Gastroesophageal sphincter (tissue), 4 donors: ENCODE measurements at regions not wholly inside any gene's neighbourhood (a gene's known extent, or its start where the extent isn't known, plus 50 kb on each side); places are given as distances from the start of the nearest gene placed in this dataset.

ENCODE experiments used
- ATAC-seq: fragments of 150-250 bp; one replicate; pipeline ENCODE4 v1.9.1; 2016; ENCODE audit warnings: mild to moderate bottlenecking, moderate library complexity
- H3K27ac ChIP-seq, 4 donors: fragments of 200-600 bp; sonication (generic) in 3 of 4; 1 replicate in 3 of 4; 2 replicates in 1 of 4; pipeline ENCODE4 v1.5.1; 2016 to 2019
- H3K27me3 ChIP-seq: fragments of 200-600 bp; sonication (generic); one replicate; pipeline ENCODE4 v1.5.1; 2019
- H3K36me3 ChIP-seq, 2 donors: fragments of 200-600 bp; sonication (generic); one replicate each; pipeline ENCODE4 v1.5.1; 2019; ENCODE audit warnings: control low read depth in 1 of 2
- H3K4me1 ChIP-seq, 3 donors: fragments of 200-600 bp; sonication (generic); 1 replicate in 2 of 3; 2 replicates in 1 of 3; pipeline ENCODE4 v1.5.1; 2016 to 2019; ENCODE audit warnings: control low read depth in 2 of 3
- H3K4me3 ChIP-seq, 2 donors: fragments of 200-600 bp; sonication (generic); one replicate each; pipeline ENCODE4 v1.5.1; 2019; ENCODE audit warnings: mild to moderate bottlenecking in 1 of 2, moderate library complexity in 1 of 2
- H3K9me3 ChIP-seq, 3 donors: fragments of 200-600 bp; sonication (generic); one replicate each; pipeline ENCODE4 v1.5.1; 2017 to 2019; ENCODE audit warnings: control low read depth in 2 of 3
- EP300 ChIP-seq: sonication (generic); formaldehyde crosslinking; IDR thresholded peaks from one replicate; pipeline ENCODE4 v1.6.1; 2017; ENCODE audit warnings: antibody characterized with exemption, mild to moderate bottlenecking
- POLR2A ChIP-seq, 2 donors: fragments of 450-650 bp; IDR thresholded peaks; one replicate each; pipeline ENCODE4 v1.6.1; 2017; ENCODE audit warnings: antibody characterized with exemption in 2 of 2, mild to moderate bottlenecking in 2 of 2, moderate library complexity in 1 of 2
- POLR2AphosphoS5 ChIP-seq: sonication (generic); formaldehyde crosslinking; IDR thresholded peaks from one replicate; pipeline ENCODE4 v1.6.1; 2017; ENCODE audit warnings: antibody characterized with exemption
- WGBS, 2 donors: methylation state at CpG; one replicate each; pipeline ENCODE4 v1.1.5; 2018; ENCODE audit warnings: low coverage in 1 of 2; 5-methylcytosine and 5-hydroxymethylcytosine counted together
- TF ChIP-seq, protein P1 (sequence below), 4 experiments: fragments of 200-600 bp in 2 of 4; fragments of 450-650 bp in 2 of 4; sonication (generic) in 1 of 4; IDR thresholded peaks; one replicate each; pipeline ENCODE4 v1.5.1; 2017 to 2019; ENCODE audit warnings: antibody characterized with exemption in 4 of 4, mild to moderate bottlenecking in 2 of 4, moderate library complexity in 2 of 4

GRCh38 chrX:110440016-110440805 lies 81.6 kb downstream of the RTL9 start:
- no peaks in the 10 kb centered on the region for H3K9me3 ChIP-seq
- H3K27ac ChIP-seq: no peak overlapping the region
- no peaks in the 10 kb centered on the region for H3K36me3 ChIP-seq
- TF ChIP-seq EP300: no peak
- TF ChIP-seq, protein P1, sequence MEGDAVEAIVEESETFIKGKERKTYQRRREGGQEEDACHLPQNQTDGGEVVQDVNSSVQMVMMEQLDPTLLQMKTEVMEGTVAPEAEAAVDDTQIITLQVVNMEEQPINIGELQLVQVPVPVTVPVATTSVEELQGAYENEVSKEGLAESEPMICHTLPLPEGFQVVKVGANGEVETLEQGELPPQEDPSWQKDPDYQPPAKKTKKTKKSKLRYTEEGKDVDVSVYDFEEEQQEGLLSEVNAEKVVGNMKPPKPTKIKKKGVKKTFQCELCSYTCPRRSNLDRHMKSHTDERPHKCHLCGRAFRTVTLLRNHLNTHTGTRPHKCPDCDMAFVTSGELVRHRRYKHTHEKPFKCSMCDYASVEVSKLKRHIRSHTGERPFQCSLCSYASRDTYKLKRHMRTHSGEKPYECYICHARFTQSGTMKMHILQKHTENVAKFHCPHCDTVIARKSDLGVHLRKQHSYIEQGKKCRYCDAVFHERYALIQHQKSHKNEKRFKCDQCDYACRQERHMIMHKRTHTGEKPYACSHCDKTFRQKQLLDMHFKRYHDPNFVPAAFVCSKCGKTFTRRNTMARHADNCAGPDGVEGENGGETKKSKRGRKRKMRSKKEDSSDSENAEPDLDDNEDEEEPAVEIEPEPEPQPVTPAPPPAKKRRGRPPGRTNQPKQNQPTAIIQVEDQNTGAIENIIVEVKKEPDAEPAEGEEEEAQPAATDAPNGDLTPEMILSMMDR (IDR thresholded peaks at IDR 0.05): no peak
- TF ChIP-seq POLR2AphosphoS5: no peak
- TF ChIP-seq POLR2A (IDR thresholded peaks at IDR 0.05): no peak
- ATAC-seq: no peak
- 80 to 93% methylated on average over 3 of the region's 11 CpGs for WGBS, 2 donors
- H3K4me1 ChIP-seq: no peaks in the 10 kb centered on the region
- no peaks in the 10 kb centered on the region for H3K27me3 ChIP-seq
- H3K4me3 ChIP-seq: no peak overlapping the region

- H3K27ac ChIP-seq: no peak overlapping the region
- TF ChIP-seq, protein P1 (IDR thresholded peaks at IDR 0.05): no peak
- TF ChIP-seq EP300 (no peak), POLR2A (IDR thresholded peaks at IDR 0.05) (no peak), POLR2AphosphoS5 (no peak)
- no CpG with 5 or more reads among the region's 1 CpG for WGBS, 2 donors
- no peaks in the 10 kb centered on the region for H3K9me3 ChIP-seq
- H3K4me1 ChIP-seq: no peaks in the 10 kb centered on the region
- H3K36me3 ChIP-seq: no peaks in the 10 kb centered on the region
- H3K4me3 ChIP-seq: no peak overlapping the region
- no peak for ATAC-seq
- no peaks in the 10 kb centered on the region for H3K27me3 ChIP-seq
These were observed 84.0 kb downstream of the RTL9 start for GRCh38 chrX:110442635-110443034.

DNA sequence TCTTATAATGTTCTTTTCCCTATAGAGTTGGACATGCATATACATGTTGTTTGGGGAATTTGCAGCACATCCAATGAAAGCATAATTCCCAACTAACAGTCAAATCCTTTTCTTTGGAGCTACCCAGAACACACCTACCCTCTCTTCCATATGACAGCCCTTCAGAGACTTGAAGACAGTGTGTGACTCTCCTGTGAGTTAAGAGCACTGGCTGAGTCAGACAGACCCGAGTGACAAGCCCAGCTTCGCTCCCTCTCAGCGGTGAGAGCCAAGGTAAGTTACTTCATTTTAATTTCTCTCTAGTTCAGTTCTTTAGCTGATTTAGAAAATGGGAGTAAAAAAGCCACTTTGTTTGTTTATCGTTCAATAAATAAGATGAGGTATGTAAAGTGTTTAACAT lies 86.3 kb downstream of the RTL9 start:
- Histone ChIP-seq H3K27ac (no peak overlapping the region), H3K9me3 (no peaks in the 10 kb centered on the region), H3K4me1 (no peaks in the 10 kb centered on the region), H3K36me3 (no peaks in the 10 kb centered on the region), H3K27me3 (no peaks in the 10 kb centered on the region), H3K4me3 (no peak overlapping the region)
- WGBS, 2 donors: 65 to 77% methylated on average over 3 to 4 of the region's 4 CpGs
- TF ChIP-seq EP300: no peak
- no peak for TF ChIP-seq POLR2A (IDR thresholded peaks at IDR 0.05)
- TF ChIP-seq, protein P1 (IDR thresholded peaks at IDR 0.05): no peak
- TF ChIP-seq POLR2AphosphoS5: no peak
- ATAC-seq: no peak

GRCh38 chrX:110448459-110448858 lies 89.8 kb downstream of the RTL9 start:
- 76 to 92% methylated on average over 2 to 3 of the region's 10 CpGs for WGBS, 2 donors
- H3K36me3 ChIP-seq: no peaks in the 10 kb centered on the region
- TF ChIP-seq POLR2A (IDR thresholded peaks at IDR 0.05): no peak
- no peaks in the 10 kb centered on the region for H3K4me1 ChIP-seq
- H3K9me3 ChIP-seq: no peaks in the 10 kb centered on the region
- H3K27me3 ChIP-seq: no peaks in the 10 kb centered on the region
- no peak overlapping the region for H3K27ac ChIP-seq
- H3K4me3 ChIP-seq: no peak overlapping the region
- ATAC-seq: no peak

GRCh38 chrX:110449312-110449711 lies 90.7 kb downstream of the RTL9 start:
- Histone ChIP-seq H3K36me3 (no peaks in the 10 kb centered on the region), H3K4me1 (no peaks in the 10 kb centered on the region), H3K27ac (no peak overlapping the region), H3K4me3 (no peak overlapping the region), H3K27me3 (no peaks in the 10 kb centered on the region), H3K9me3 (no peaks in the 10 kb centered on the region)
- 47% methylated on average over 2 of the region's 2 CpGs; no CpG with 5 or more reads in 1 of the 2 donors for WGBS, 2 donors
- TF ChIP-seq, protein P1 (IDR thresholded peaks at IDR 0.05): no peak
- no peak for TF ChIP-seq EP300
- TF ChIP-seq POLR2AphosphoS5: no peak
- TF ChIP-seq POLR2A (IDR thresholded peaks at IDR 0.05): no peak
- ATAC-seq: no peak
